Liver (tissue), 8 donors: ENCODE measurements at regions not wholly inside any gene's neighbourhood (a gene's known extent, or its start where the extent isn't known, plus 50 kb on each side); places are given as distances from the start of the nearest gene placed in this dataset.

Experiments used
- DNase-seq: peaks from one replicate; pipeline ENCODE4 v3.0.0-alpha.2; 2017; ENCODE audit warnings: low spot score
- H3K27ac ChIP-seq, 2 donors: one replicate each; pipeline ENCODE4 v1.7.0; 2013; ENCODE audit warnings: inconsistent platforms in 2 of 2, low read length in 2 of 2, control low read depth in 1 of 2, low read depth in 1 of 2, mild to moderate bottlenecking in 1 of 2
- H3K27me3 ChIP-seq, 4 donors: one replicate each; pipeline versions ENCODE4 v1.6.1 to v1.7.0; 2013; ENCODE audit warnings: low read length in 3 of 4, inconsistent platforms in 1 of 4, mild to moderate bottlenecking in 1 of 4, moderate library complexity in 1 of 4; ENCODE audit not compliant: control insufficient read depth in 4 of 4, insufficient read depth in 4 of 4
- H3K36me3 ChIP-seq, 4 donors: one replicate each; pipeline versions ENCODE4 v1.6.1 to v1.7.0; 2013; ENCODE audit warnings: low read length in 3 of 4, mild to moderate bottlenecking in 3 of 4, low read depth in 1 of 4, moderate library complexity in 1 of 4; ENCODE audit not compliant: control insufficient read depth in 4 of 4, insufficient read depth in 3 of 4
- H3K4me1 ChIP-seq, 4 donors: one replicate each; pipeline versions ENCODE4 v1.6.1 to v1.7.0; 2013; ENCODE audit warnings: low read length in 3 of 4, mild to moderate bottlenecking in 3 of 4, moderate library complexity in 1 of 4; ENCODE audit not compliant: control insufficient read depth in 4 of 4, insufficient read depth in 4 of 4
- H3K4me3 ChIP-seq, 3 donors: one replicate each; pipeline versions ENCODE4 v1.6.1 to v1.7.0; 2013; ENCODE audit warnings: low read length in 3 of 3, control low read depth in 1 of 3, low read depth in 1 of 3, mild to moderate bottlenecking in 1 of 3
- H3K9ac ChIP-seq, 2 donors: one replicate each; pipeline ENCODE4 v1.7.0; 2013; ENCODE audit warnings: low read length in 2 of 2, mild to moderate bottlenecking in 2 of 2, moderate library complexity in 2 of 2, control low read depth in 1 of 2, low read depth in 1 of 2
- H3K9me3 ChIP-seq, 4 donors: one replicate each; pipeline versions ENCODE4 v1.6.1 to v1.7.0; 2013; ENCODE audit warnings: low read length in 3 of 4; ENCODE audit not compliant: control insufficient read depth in 4 of 4
- ATF3 ChIP-seq: IDR thresholded peaks from 2 replicates; pipeline ENCODE4 v1.6.1; 2016; ENCODE audit warnings: antibody characterized with exemption
- EGR1 ChIP-seq, 2 donors: IDR thresholded peaks; 2 replicates each; pipeline ENCODE4 v1.6.1; 2016 to 2018; ENCODE audit warnings: antibody characterized with exemption in 2 of 2, low read depth in 2 of 2
- FOXA1 ChIP-seq: IDR thresholded peaks from 2 replicates; pipeline ENCODE4 v1.6.1; 2016; ENCODE audit warnings: antibody characterized with exemption
- FOXA2 ChIP-seq: IDR thresholded peaks from 2 replicates; pipeline ENCODE4 v1.6.1; 2016; ENCODE audit warnings: antibody characterized with exemption
- GABPA ChIP-seq, 2 donors: IDR thresholded peaks in 1 of 2; conservative IDR thresholded peaks in 1 of 2; 2 replicates each; pipeline ENCODE4 v1.6.1; 2016; ENCODE audit warnings: antibody characterized with exemption in 2 of 2, mild to moderate bottlenecking in 1 of 2, moderate library complexity in 1 of 2
- HNF4A ChIP-seq, 2 donors: conservative IDR thresholded peaks; 2 replicates each; pipeline ENCODE4 v1.6.1; 2016; ENCODE audit warnings: antibody characterized with exemption in 2 of 2, mild to moderate bottlenecking in 2 of 2
- HNF4G ChIP-seq: IDR thresholded peaks from 2 replicates; pipeline ENCODE4 v1.6.1; 2016; ENCODE audit warnings: antibody characterized with exemption
- JUND ChIP-seq, 2 donors: IDR thresholded peaks; 2 replicates each; pipeline ENCODE4 v1.6.1; 2016; ENCODE audit warnings: antibody characterized with exemption in 2 of 2
- NR2F2 ChIP-seq: IDR thresholded peaks from 2 replicates; pipeline ENCODE4 v1.6.1; 2016; ENCODE audit warnings: antibody characterized with exemption
- RAD21 ChIP-seq, 2 donors: IDR thresholded peaks; 2 replicates each; pipeline ENCODE4 v1.6.1; 2016; ENCODE audit warnings: antibody characterized with exemption in 2 of 2, mild to moderate bottlenecking in 2 of 2
- REST ChIP-seq: IDR thresholded peaks from 2 replicates; pipeline ENCODE4 v1.6.1; 2016; ENCODE audit warnings: antibody characterized with exemption, mild to moderate bottlenecking
- RXRA ChIP-seq, 2 donors: IDR thresholded peaks; 2 replicates each; pipeline ENCODE4 v1.6.1; 2017 to 2018; ENCODE audit warnings: antibody characterized with exemption in 2 of 2, mild to moderate bottlenecking in 1 of 2
- SP1 ChIP-seq: IDR thresholded peaks from 2 replicates; pipeline ENCODE4 v1.6.1; 2018; ENCODE audit warnings: antibody characterized with exemption, mild to moderate bottlenecking
- TAF1 ChIP-seq: conservative IDR thresholded peaks from 2 replicates; pipeline ENCODE4 v1.6.1; 2016; ENCODE audit warnings: antibody characterized with exemption, mild to moderate bottlenecking
- YY1 ChIP-seq: IDR thresholded peaks from 2 replicates; pipeline ENCODE4 v1.6.1; 2016; ENCODE audit warnings: antibody characterized with exemption, mild to moderate bottlenecking
- ZBTB33 ChIP-seq: IDR thresholded peaks from 2 replicates; pipeline ENCODE4 v1.6.1; 2016; ENCODE audit warnings: antibody characterized with exemption
- WGBS: extraction: QIAGEN DNeasy Blood & Tissue Kit; methylation state at CpG from one replicate; pipeline ENCODE4 v1.1.7; 2013; 5-methylcytosine and 5-hydroxymethylcytosine counted together
- TF ChIP-seq, protein P1 (sequence below): fragments of 150-350 bp; IDR thresholded peaks from 2 replicates; pipeline ENCODE4 v1.5.1; 2017; ENCODE audit warnings: improper control_type of control experiment, low read depth, low read length; ENCODE audit not compliant: missing input control
- TF ChIP-seq, protein P2 (sequence below): IDR thresholded peaks from 2 replicates; pipeline ENCODE4 v1.6.1; 2016; ENCODE audit warnings: antibody characterized with exemption
- donor health status: healthy.
- donor health status: healthy.
- donor health status: healthy.
- donor health status: healthy.
- donor health status: healthy.

DNA sequence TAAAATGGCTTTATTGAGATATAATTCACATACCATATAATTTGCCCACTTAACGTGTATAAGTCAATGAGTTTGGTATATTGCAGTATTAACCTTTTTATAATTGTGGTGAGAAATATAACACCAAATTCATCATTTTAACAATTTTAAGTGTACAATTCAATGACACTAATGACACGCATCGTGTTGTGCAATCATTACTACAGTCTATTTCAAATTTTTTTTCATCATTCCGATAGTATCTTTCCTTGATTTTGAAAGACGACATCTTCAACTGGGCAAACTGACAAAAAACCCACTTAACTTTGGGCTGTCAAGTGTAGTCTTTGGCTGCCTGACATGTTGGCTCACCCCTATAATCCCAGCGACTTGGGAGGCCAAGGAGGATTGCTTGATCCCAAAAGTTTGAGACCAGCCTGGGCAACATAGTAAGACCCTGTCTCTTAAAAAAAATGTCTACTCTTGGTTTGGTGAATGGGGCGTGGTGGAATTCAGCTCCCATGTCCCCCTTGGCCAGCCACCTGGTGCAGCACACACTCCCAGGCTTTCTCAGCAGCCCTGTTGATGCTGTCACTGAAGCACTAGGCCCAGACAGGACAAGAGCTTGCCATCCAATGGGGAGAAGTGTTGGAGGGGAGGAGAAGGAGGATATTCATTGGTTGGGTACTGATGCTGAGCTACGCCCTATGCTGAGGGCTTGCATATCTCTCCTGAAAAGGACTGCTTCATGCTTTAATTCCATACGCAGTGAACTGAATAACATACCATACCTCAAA is 150.5 kb downstream of the CD83 start:
- no peak for DNase-seq
- 97% methylated on average over 9 of the region's 9 CpGs for WGBS
- TF ChIP-seq FOXA2 (no peak), ATF3 (no peak), EGR1 (IDR thresholded peaks at IDR 0.05; ENCODE audit: low read depth in 2 of 2) (no peak), TAF1 (no peak), JUND (IDR thresholded peaks at IDR 0.05) (no peak), RAD21 (IDR thresholded peaks at IDR 0.05) (no peak), HNF4A (conservative IDR thresholded peaks at IDR 0.05) (no peak), SP1 (no peak), HNF4G (no peak), NR2F2 (no peak), ZBTB33 (no peak), GABPA (IDR thresholded peaks at IDR 0.05 in 1 of 2, conservative IDR thresholded peaks at IDR 0.05 in 1 of 2) (no peak), RXRA (IDR thresholded peaks at IDR 0.05) (no peak), YY1 (no peak), FOXA1 (no peak), REST (no peak)
- TF ChIP-seq, protein P1, sequence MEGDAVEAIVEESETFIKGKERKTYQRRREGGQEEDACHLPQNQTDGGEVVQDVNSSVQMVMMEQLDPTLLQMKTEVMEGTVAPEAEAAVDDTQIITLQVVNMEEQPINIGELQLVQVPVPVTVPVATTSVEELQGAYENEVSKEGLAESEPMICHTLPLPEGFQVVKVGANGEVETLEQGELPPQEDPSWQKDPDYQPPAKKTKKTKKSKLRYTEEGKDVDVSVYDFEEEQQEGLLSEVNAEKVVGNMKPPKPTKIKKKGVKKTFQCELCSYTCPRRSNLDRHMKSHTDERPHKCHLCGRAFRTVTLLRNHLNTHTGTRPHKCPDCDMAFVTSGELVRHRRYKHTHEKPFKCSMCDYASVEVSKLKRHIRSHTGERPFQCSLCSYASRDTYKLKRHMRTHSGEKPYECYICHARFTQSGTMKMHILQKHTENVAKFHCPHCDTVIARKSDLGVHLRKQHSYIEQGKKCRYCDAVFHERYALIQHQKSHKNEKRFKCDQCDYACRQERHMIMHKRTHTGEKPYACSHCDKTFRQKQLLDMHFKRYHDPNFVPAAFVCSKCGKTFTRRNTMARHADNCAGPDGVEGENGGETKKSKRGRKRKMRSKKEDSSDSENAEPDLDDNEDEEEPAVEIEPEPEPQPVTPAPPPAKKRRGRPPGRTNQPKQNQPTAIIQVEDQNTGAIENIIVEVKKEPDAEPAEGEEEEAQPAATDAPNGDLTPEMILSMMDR: no peak
- TF ChIP-seq, protein P2, sequence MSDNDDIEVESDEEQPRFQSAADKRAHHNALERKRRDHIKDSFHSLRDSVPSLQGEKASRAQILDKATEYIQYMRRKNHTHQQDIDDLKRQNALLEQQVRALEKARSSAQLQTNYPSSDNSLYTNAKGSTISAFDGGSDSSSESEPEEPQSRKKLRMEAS: no peak

More for the DNA sequence above, 150.5 kb downstream of the CD83 start:
- H3K4me3 ChIP-seq: no peak overlapping the region
- H3K36me3 ChIP-seq: no peaks in the 10 kb centered on the region
- H3K9me3 ChIP-seq: peaks cover 3 to 14% (median 8%) of the 10 kb centered on the region in 4 donors
- no peak overlapping the region for H3K9ac ChIP-seq
- no peak overlapping the region for H3K27ac ChIP-seq
- no peaks in the 10 kb centered on the region for H3K27me3 ChIP-seq
- H3K4me1 ChIP-seq: no peaks in the 10 kb centered on the region
